Liver (tissue), 8 donors: ENCODE measurements at regions not wholly inside any gene's neighbourhood (a gene's known extent, or its start where the extent isn't known, plus 50 kb on each side); places are given as distances from the start of the nearest gene placed in this dataset.

ENCODE experiments used
- DNase-seq: peaks from one replicate; pipeline ENCODE4 v3.0.0-alpha.2; 2017; ENCODE audit warnings: low spot score
- H3K27ac ChIP-seq, 2 donors: one replicate each; pipeline ENCODE4 v1.7.0; 2013; ENCODE audit warnings: inconsistent platforms in 2 of 2, low read length in 2 of 2, control low read depth in 1 of 2, low read depth in 1 of 2, mild to moderate bottlenecking in 1 of 2
- H3K27me3 ChIP-seq, 4 donors: one replicate each; pipeline versions ENCODE4 v1.6.1 to v1.7.0; 2013; ENCODE audit warnings: low read length in 3 of 4, inconsistent platforms in 1 of 4, mild to moderate bottlenecking in 1 of 4, moderate library complexity in 1 of 4; ENCODE audit not compliant: control insufficient read depth in 4 of 4, insufficient read depth in 4 of 4
- H3K36me3 ChIP-seq, 4 donors: one replicate each; pipeline versions ENCODE4 v1.6.1 to v1.7.0; 2013; ENCODE audit warnings: low read length in 3 of 4, mild to moderate bottlenecking in 3 of 4, low read depth in 1 of 4, moderate library complexity in 1 of 4; ENCODE audit not compliant: control insufficient read depth in 4 of 4, insufficient read depth in 3 of 4
- H3K4me1 ChIP-seq, 4 donors: one replicate each; pipeline versions ENCODE4 v1.6.1 to v1.7.0; 2013; ENCODE audit warnings: low read length in 3 of 4, mild to moderate bottlenecking in 3 of 4, moderate library complexity in 1 of 4; ENCODE audit not compliant: control insufficient read depth in 4 of 4, insufficient read depth in 4 of 4
- H3K4me3 ChIP-seq, 3 donors: one replicate each; pipeline versions ENCODE4 v1.6.1 to v1.7.0; 2013; ENCODE audit warnings: low read length in 3 of 3, control low read depth in 1 of 3, low read depth in 1 of 3, mild to moderate bottlenecking in 1 of 3
- H3K9ac ChIP-seq, 2 donors: one replicate each; pipeline ENCODE4 v1.7.0; 2013; ENCODE audit warnings: low read length in 2 of 2, mild to moderate bottlenecking in 2 of 2, moderate library complexity in 2 of 2, control low read depth in 1 of 2, low read depth in 1 of 2
- H3K9me3 ChIP-seq, 4 donors: one replicate each; pipeline versions ENCODE4 v1.6.1 to v1.7.0; 2013; ENCODE audit warnings: low read length in 3 of 4; ENCODE audit not compliant: control insufficient read depth in 4 of 4
- CTCF ChIP-seq: fragments of 150-350 bp; IDR thresholded peaks from 2 replicates; pipeline ENCODE4 v1.5.1; 2017; ENCODE audit warnings: improper control_type of control experiment, low read depth, low read length; ENCODE audit not compliant: missing input control
- EGR1 ChIP-seq, 2 donors: IDR thresholded peaks; 2 replicates each; pipeline ENCODE4 v1.6.1; 2016 to 2018; ENCODE audit warnings: antibody characterized with exemption in 2 of 2, low read depth in 2 of 2
- FOXA1 ChIP-seq: IDR thresholded peaks from 2 replicates; pipeline ENCODE4 v1.6.1; 2016; ENCODE audit warnings: antibody characterized with exemption
- FOXA2 ChIP-seq: IDR thresholded peaks from 2 replicates; pipeline ENCODE4 v1.6.1; 2016; ENCODE audit warnings: antibody characterized with exemption
- GABPA ChIP-seq, 2 donors: IDR thresholded peaks in 1 of 2; conservative IDR thresholded peaks in 1 of 2; 2 replicates each; pipeline ENCODE4 v1.6.1; 2016; ENCODE audit warnings: antibody characterized with exemption in 2 of 2, mild to moderate bottlenecking in 1 of 2, moderate library complexity in 1 of 2
- HNF4A ChIP-seq, 2 donors: conservative IDR thresholded peaks; 2 replicates each; pipeline ENCODE4 v1.6.1; 2016; ENCODE audit warnings: antibody characterized with exemption in 2 of 2, mild to moderate bottlenecking in 2 of 2
- HNF4G ChIP-seq: IDR thresholded peaks from 2 replicates; pipeline ENCODE4 v1.6.1; 2016; ENCODE audit warnings: antibody characterized with exemption
- JUND ChIP-seq, 2 donors: IDR thresholded peaks; 2 replicates each; pipeline ENCODE4 v1.6.1; 2016; ENCODE audit warnings: antibody characterized with exemption in 2 of 2
- NR2F2 ChIP-seq: IDR thresholded peaks from 2 replicates; pipeline ENCODE4 v1.6.1; 2016; ENCODE audit warnings: antibody characterized with exemption
- RAD21 ChIP-seq, 2 donors: IDR thresholded peaks; 2 replicates each; pipeline ENCODE4 v1.6.1; 2016; ENCODE audit warnings: antibody characterized with exemption in 2 of 2, mild to moderate bottlenecking in 2 of 2
- REST ChIP-seq: IDR thresholded peaks from 2 replicates; pipeline ENCODE4 v1.6.1; 2016; ENCODE audit warnings: antibody characterized with exemption, mild to moderate bottlenecking
- RXRA ChIP-seq, 2 donors: IDR thresholded peaks; 2 replicates each; pipeline ENCODE4 v1.6.1; 2017 to 2018; ENCODE audit warnings: antibody characterized with exemption in 2 of 2, mild to moderate bottlenecking in 1 of 2
- SP1 ChIP-seq: IDR thresholded peaks from 2 replicates; pipeline ENCODE4 v1.6.1; 2018; ENCODE audit warnings: antibody characterized with exemption, mild to moderate bottlenecking
- TAF1 ChIP-seq: conservative IDR thresholded peaks from 2 replicates; pipeline ENCODE4 v1.6.1; 2016; ENCODE audit warnings: antibody characterized with exemption, mild to moderate bottlenecking
- YY1 ChIP-seq: IDR thresholded peaks from 2 replicates; pipeline ENCODE4 v1.6.1; 2016; ENCODE audit warnings: antibody characterized with exemption, mild to moderate bottlenecking
- WGBS: extraction: QIAGEN DNeasy Blood & Tissue Kit; methylation state at CpG from one replicate; pipeline ENCODE4 v1.1.7; 2013; 5-methylcytosine and 5-hydroxymethylcytosine counted together
- TF ChIP-seq, protein P1 (sequence below): IDR thresholded peaks from 2 replicates; pipeline ENCODE4 v1.6.1; 2016; ENCODE audit warnings: antibody characterized with exemption
- TF ChIP-seq, protein P2 (sequence below): IDR thresholded peaks from 2 replicates; pipeline ENCODE4 v1.6.1; 2016; ENCODE audit warnings: antibody characterized with exemption
- TF ChIP-seq, protein P3 (sequence below): IDR thresholded peaks from 2 replicates; pipeline ENCODE4 v1.6.1; 2016; ENCODE audit warnings: antibody characterized with exemption
- donor health status: healthy.
- donor health status: healthy.
- donor health status: healthy.
- donor health status: healthy.
- donor health status: healthy.

GRCh38 chr9:61673664-61674381 lies 484.0 kb downstream of the SPATA31A7 start:
- TF ChIP-seq, protein P1, sequence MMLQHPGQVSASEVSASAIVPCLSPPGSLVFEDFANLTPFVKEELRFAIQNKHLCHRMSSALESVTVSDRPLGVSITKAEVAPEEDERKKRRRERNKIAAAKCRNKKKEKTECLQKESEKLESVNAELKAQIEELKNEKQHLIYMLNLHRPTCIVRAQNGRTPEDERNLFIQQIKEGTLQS: no peak
- no peak for TF ChIP-seq FOXA1
- TF ChIP-seq, protein P2, sequence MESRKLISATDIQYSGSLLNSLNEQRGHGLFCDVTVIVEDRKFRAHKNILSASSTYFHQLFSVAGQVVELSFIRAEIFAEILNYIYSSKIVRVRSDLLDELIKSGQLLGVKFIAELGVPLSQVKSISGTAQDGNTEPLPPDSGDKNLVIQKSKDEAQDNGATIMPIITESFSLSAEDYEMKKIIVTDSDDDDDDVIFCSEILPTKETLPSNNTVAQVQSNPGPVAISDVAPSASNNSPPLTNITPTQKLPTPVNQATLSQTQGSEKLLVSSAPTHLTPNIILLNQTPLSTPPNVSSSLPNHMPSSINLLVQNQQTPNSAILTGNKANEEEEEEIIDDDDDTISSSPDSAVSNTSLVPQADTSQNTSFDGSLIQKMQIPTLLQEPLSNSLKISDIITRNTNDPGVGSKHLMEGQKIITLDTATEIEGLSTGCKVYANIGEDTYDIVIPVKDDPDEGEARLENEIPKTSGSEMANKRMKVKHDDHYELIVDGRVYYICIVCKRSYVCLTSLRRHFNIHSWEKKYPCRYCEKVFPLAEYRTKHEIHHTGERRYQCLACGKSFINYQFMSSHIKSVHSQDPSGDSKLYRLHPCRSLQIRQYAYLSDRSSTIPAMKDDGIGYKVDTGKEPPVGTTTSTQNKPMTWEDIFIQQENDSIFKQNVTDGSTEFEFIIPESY: no peak
- no peak for TF ChIP-seq RAD21 (IDR thresholded peaks at IDR 0.05)
- no peak for TF ChIP-seq HNF4A (conservative IDR thresholded peaks at IDR 0.05)
- no peak for TF ChIP-seq FOXA2
- TF ChIP-seq HNF4G: no peak
- no peak for TF ChIP-seq TAF1
- TF ChIP-seq JUND (IDR thresholded peaks at IDR 0.05): no peak
- no peak for TF ChIP-seq REST
- TF ChIP-seq, protein P3, sequence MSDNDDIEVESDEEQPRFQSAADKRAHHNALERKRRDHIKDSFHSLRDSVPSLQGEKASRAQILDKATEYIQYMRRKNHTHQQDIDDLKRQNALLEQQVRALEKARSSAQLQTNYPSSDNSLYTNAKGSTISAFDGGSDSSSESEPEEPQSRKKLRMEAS: no peak
- TF ChIP-seq EGR1 (IDR thresholded peaks at IDR 0.05; ENCODE audit: low read depth in 2 of 2): no peak
- no peak for TF ChIP-seq RXRA (IDR thresholded peaks at IDR 0.05)
- TF ChIP-seq YY1: no peak
- TF ChIP-seq SP1: no peak
- TF ChIP-seq GABPA (IDR thresholded peaks at IDR 0.05 in 1 of 2, conservative IDR thresholded peaks at IDR 0.05 in 1 of 2): no peak
- no peak for TF ChIP-seq CTCF
- TF ChIP-seq NR2F2: no peak
- no peaks in the 10 kb centered on the region for H3K4me1 ChIP-seq
- H3K9ac ChIP-seq: no peak overlapping the region
- H3K36me3 ChIP-seq: no peaks in the 10 kb centered on the region
- WGBS: 66% methylated on average over 39 of the region's 39 CpGs
- H3K4me3 ChIP-seq: no peak overlapping the region
- H3K9me3 ChIP-seq: peaks cover 0 to 6% (median 2%) of the 10 kb centered on the region in 4 donors
- H3K27ac ChIP-seq: no peak overlapping the region
- no peaks in the 10 kb centered on the region for H3K27me3 ChIP-seq
- peak; percentile 21 for DNase-seq
